ENCODE measurements at regions not wholly inside any gene's neighbourhood (a gene's known extent, or its start where the extent isn't known, plus 50 kb on each side); places are given as distances from the start of the nearest gene placed in this dataset.

DNA sequence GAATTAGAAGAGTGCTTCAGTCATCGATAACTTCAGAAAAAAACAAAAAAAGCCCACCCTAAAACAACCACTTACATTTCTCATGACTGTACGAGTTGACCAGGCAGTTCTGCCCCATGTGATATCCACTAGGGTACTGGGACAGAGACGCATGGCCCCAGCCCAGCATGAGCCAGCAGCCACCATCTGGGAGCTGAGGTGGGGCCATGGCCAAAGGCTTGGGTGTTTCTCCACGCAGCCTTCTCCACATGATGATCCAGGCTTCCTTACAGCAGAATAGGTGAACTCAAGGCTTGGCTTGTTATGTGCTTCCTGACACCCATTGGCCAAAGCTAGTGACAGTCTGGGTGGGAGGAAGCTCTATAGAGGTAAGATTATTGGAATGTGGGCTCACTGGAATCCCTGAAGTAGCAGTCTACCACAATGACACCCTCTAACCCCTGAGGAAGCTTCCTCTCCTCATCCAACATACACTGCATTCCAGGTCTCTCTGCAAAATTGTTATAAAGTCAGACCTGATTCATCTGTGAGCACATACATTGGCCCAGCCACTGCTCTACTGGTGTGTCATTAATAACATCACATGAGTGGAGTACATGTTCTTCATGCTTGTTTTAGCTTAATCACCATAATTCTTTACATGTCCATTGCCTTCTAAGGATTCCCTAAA, 66.3 kb upstream of the NTPCR start:
- TF ChIP-seq POLR2AphosphoS5 (IDR thresholded peaks at IDR 0.05; ENCODE audit: low read depth): no peak
- TF ChIP-seq, protein P1, sequence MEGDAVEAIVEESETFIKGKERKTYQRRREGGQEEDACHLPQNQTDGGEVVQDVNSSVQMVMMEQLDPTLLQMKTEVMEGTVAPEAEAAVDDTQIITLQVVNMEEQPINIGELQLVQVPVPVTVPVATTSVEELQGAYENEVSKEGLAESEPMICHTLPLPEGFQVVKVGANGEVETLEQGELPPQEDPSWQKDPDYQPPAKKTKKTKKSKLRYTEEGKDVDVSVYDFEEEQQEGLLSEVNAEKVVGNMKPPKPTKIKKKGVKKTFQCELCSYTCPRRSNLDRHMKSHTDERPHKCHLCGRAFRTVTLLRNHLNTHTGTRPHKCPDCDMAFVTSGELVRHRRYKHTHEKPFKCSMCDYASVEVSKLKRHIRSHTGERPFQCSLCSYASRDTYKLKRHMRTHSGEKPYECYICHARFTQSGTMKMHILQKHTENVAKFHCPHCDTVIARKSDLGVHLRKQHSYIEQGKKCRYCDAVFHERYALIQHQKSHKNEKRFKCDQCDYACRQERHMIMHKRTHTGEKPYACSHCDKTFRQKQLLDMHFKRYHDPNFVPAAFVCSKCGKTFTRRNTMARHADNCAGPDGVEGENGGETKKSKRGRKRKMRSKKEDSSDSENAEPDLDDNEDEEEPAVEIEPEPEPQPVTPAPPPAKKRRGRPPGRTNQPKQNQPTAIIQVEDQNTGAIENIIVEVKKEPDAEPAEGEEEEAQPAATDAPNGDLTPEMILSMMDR (IDR thresholded peaks at IDR 0.05; ENCODE audit: insufficient read depth, low read length): no peak
- TF ChIP-seq REST (IDR thresholded peaks at IDR 0.05; ENCODE audit: insufficient replicate concordance, low read depth): no peak

Data from HL-60 (cell line).